Keratinocyte (primary cell): ENCODE measurements at regions not wholly inside any gene's neighbourhood (a gene's known extent, or its start where the extent isn't known, plus 50 kb on each side); places are given as distances from the start of the nearest gene placed in this dataset.

Experiments used
- DNase-seq: peaks from one replicate; pipeline ENCODE4 v3.0.0-alpha.2; 2011; ENCODE audit warnings: low read depth, missing footprints, low spot score
- FAIRE-seq: peaks from 2 replicates; lab custom pipeline; 2011; peaks lifted over from hg19 to GRCh38; lab: Jason Lieb, UNC
- H2AFZ ChIP-seq: 2 replicates; pipeline ENCODE4 v1.6.0; 2012; ENCODE audit warnings: low read length, control low read depth, inconsistent platforms; ENCODE audit not compliant: control insufficient read depth
- H3K27ac ChIP-seq: 2 replicates; pipeline ENCODE4 v1.5.1; 2011; ENCODE audit warnings: low read length; ENCODE audit not compliant: control insufficient read depth, insufficient read depth
- H3K27me3 ChIP-seq: 3 replicates; pipeline ENCODE4 v1.6.0; 2011; ENCODE audit warnings: low read length; ENCODE audit not compliant: control insufficient read depth, insufficient read depth; ENCODE audit errors: extremely low read depth
- H3K36me3 ChIP-seq, 2 experiments: 2 replicates in 1 of 2; 3 replicates in 1 of 2; pipeline ENCODE4 v1.5.1; 2011; ENCODE audit warnings: low read length in 2 of 2, mild to moderate bottlenecking in 1 of 2; ENCODE audit not compliant: control insufficient read depth in 2 of 2, insufficient read depth in 2 of 2; ENCODE audit errors: extremely low read depth in 1 of 2
- H3K4me1 ChIP-seq: 3 replicates; pipeline ENCODE4 v1.5.1; 2011; ENCODE audit warnings: low read length; ENCODE audit not compliant: control insufficient read depth, insufficient read depth; ENCODE audit errors: extremely low read depth
- H3K4me2 ChIP-seq: 3 replicates; pipeline ENCODE4 v1.6.0; 2011; ENCODE audit warnings: low read depth, low read length; ENCODE audit not compliant: control insufficient read depth, insufficient read depth; ENCODE audit errors: extremely low read depth
- H3K4me3 ChIP-seq, 3 experiments: fragments of 200-600 bp in 1 of 3; sonication (generic) in 1 of 3; 2 replicates in 2 of 3; 3 replicates in 1 of 3; pipeline ENCODE4 v1.5.1; 2011 to 2016; ENCODE audit warnings: low read length in 3 of 3, mild to moderate bottlenecking in 3 of 3, control low read depth in 2 of 3, inconsistent platforms in 1 of 3, low read depth in 1 of 3, mixed read lengths in 1 of 3, mixed run types in 1 of 3, moderate library complexity in 1 of 3; ENCODE audit not compliant: control insufficient read depth in 2 of 3, insufficient read depth in 2 of 3; ENCODE audit errors: extremely low read depth in 1 of 3
- H3K79me2 ChIP-seq: 2 replicates; pipeline ENCODE4 v1.6.0; 2012; ENCODE audit warnings: low read length; ENCODE audit not compliant: control insufficient read depth, insufficient read depth
- H3K9ac ChIP-seq: 3 replicates; pipeline ENCODE4 v1.6.0; 2011; ENCODE audit warnings: low read length; ENCODE audit not compliant: control insufficient read depth, insufficient read depth; ENCODE audit errors: extremely low read depth
- H3K9me1 ChIP-seq: 3 replicates; pipeline ENCODE4 v1.6.0; 2011; ENCODE audit warnings: low read length; ENCODE audit not compliant: control insufficient read depth, insufficient read depth; ENCODE audit errors: extremely low read depth
- H3K9me3 ChIP-seq: 2 replicates; pipeline ENCODE4 v1.5.1; 2012; ENCODE audit warnings: low read depth, low read length; ENCODE audit not compliant: control insufficient read depth
- H4K20me1 ChIP-seq: 3 replicates; pipeline ENCODE4 v1.6.0; 2011; ENCODE audit warnings: low read length; ENCODE audit not compliant: control insufficient read depth, insufficient read depth; ENCODE audit errors: extremely low read depth
- EZH2 ChIP-seq: IDR thresholded peaks from one replicate; pipeline ENCODE4 v1.6.1; 2012; ENCODE audit warnings: inconsistent platforms, mild to moderate bottlenecking, low read length, moderate library complexity
- dilution Hi-C: fragments of 300-500 bp; cut with MboI; formaldehyde crosslinking; loops from one replicate; pipeline ENCODE4 v1.7.0; 2020; ENCODE audit warnings: low sequenced_read_pairs; ENCODE audit not compliant: extremely low pct_ligation_motif_present
- TF ChIP-seq, protein P1 (sequence below), 3 experiments: IDR thresholded peaks in 1 of 3; conservative IDR thresholded peaks in 1 of 3; optimal IDR thresholded peaks in 1 of 3; 2 replicates in 2 of 3; 3 replicates in 1 of 3; pipeline versions ENCODE3 to v1.5.1; 2011; ENCODE audit warnings: low read length in 3 of 3, mild to moderate bottlenecking in 3 of 3, moderate library complexity in 2 of 3, control low read depth in 1 of 3, inconsistent platforms in 1 of 3; ENCODE audit not compliant: insufficient read depth in 2 of 3; ENCODE audit errors: extremely low read depth in 1 of 3

DNA sequence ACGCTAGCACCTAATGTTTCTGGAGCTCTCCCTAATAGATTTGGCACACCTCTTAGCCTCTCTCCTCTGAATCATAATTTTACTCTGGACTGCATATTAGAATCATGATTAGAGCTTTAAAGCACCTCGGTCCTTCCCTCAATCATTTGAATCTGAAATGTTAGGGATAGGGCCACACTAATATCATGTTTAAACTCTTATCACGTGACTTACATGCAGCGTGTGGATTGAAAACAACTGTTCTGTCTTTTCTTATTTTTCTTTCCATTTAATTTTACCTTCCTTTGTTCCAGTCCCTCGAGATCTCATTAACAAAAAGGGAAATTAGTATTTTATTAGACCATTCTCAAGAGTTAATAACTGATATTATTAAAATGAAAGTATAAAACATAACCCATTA lies 762.5 kb upstream of the FLRT2 start:
- dilution Hi-C loops: no loop called here
- no peak overlapping the region for H3K4me2 ChIP-seq
- no peaks in the 10 kb centered on the region for H4K20me1 ChIP-seq
- H3K4me3 ChIP-seq: no peak overlapping the region
- H3K9me1 ChIP-seq: no peaks in the 10 kb centered on the region
- H3K9me3 ChIP-seq: no peaks in the 10 kb centered on the region
- H3K79me2 ChIP-seq: no peaks in the 10 kb centered on the region
- H3K27me3 ChIP-seq: no peaks in the 10 kb centered on the region
- no peak overlapping the region for H3K9ac ChIP-seq
- H3K27ac ChIP-seq: no peak overlapping the region
- no peaks in the 10 kb centered on the region for H3K36me3 ChIP-seq
- no peak for DNase-seq
- no peak overlapping the region for H2AFZ ChIP-seq
- H3K4me1 ChIP-seq: no peaks in the 10 kb centered on the region
- no peak for FAIRE-seq
- TF ChIP-seq, protein P1, sequence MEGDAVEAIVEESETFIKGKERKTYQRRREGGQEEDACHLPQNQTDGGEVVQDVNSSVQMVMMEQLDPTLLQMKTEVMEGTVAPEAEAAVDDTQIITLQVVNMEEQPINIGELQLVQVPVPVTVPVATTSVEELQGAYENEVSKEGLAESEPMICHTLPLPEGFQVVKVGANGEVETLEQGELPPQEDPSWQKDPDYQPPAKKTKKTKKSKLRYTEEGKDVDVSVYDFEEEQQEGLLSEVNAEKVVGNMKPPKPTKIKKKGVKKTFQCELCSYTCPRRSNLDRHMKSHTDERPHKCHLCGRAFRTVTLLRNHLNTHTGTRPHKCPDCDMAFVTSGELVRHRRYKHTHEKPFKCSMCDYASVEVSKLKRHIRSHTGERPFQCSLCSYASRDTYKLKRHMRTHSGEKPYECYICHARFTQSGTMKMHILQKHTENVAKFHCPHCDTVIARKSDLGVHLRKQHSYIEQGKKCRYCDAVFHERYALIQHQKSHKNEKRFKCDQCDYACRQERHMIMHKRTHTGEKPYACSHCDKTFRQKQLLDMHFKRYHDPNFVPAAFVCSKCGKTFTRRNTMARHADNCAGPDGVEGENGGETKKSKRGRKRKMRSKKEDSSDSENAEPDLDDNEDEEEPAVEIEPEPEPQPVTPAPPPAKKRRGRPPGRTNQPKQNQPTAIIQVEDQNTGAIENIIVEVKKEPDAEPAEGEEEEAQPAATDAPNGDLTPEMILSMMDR (optimal IDR thresholded peaks at IDR 0.05 in 1 of 3, IDR thresholded peaks at IDR 0.05 in 1 of 3, conservative IDR thresholded peaks at IDR 0.05 in 1 of 3; ENCODE audit: extremely low read depth in 1 of 3, insufficient read depth in 2 of 3, low read length in 3 of 3): no peak
- TF ChIP-seq EZH2: no peak

DNA sequence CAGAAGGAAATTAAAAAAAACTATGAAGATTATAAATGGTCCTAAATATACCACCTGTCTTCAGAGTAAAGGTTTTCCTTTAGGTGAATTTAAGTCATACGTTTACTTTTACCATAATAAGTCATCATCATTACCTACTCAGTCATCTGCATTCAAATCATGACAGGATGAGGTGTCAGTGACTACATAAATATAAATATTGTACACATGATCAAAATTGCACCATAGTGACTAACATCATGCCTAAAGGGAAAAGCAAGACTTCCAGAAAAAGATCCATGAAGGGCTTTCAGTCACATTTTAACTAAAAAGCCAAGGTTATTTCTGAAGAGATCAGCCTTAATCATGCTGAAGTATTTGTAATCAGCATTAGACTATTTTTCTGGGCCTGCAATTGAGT lies 759.9 kb upstream of the FLRT2 start:
- no peaks in the 10 kb centered on the region for H3K36me3 ChIP-seq
- H3K9me1 ChIP-seq: no peaks in the 10 kb centered on the region
- no peak overlapping the region for H2AFZ ChIP-seq
- no peak overlapping the region for H3K4me3 ChIP-seq
- FAIRE-seq (no peak), DNase-seq (no peak)
- TF ChIP-seq, protein P1 (optimal IDR thresholded peaks at IDR 0.05 in 1 of 3, IDR thresholded peaks at IDR 0.05 in 1 of 3, conservative IDR thresholded peaks at IDR 0.05 in 1 of 3; ENCODE audit: extremely low read depth in 1 of 3, insufficient read depth in 2 of 3, low read length in 3 of 3): no peak
- no peak for TF ChIP-seq EZH2
- no peaks in the 10 kb centered on the region for H3K9me3 ChIP-seq
- no peaks in the 10 kb centered on the region for H3K4me1 ChIP-seq
- no peaks in the 10 kb centered on the region for H3K27me3 ChIP-seq
- no peaks in the 10 kb centered on the region for H3K79me2 ChIP-seq
- H3K27ac ChIP-seq: no peak overlapping the region
- H4K20me1 ChIP-seq: no peaks in the 10 kb centered on the region
- no peak overlapping the region for H3K9ac ChIP-seq
- H3K4me2 ChIP-seq: no peak overlapping the region
- dilution Hi-C loops: no loop called here
